GM12873 (cell line): ENCODE measurements at regions not wholly inside any gene's neighbourhood (a gene's known extent, or its start where the extent isn't known, plus 50 kb on each side); places are given as distances from the start of the nearest gene placed in this dataset.

Source experiments
- CTCF ChIP-seq: IDR thresholded peaks from 2 replicates; pipeline ENCODE4 v1.5.1; 2012; ENCODE audit warnings: low read depth, mild to moderate bottlenecking, moderate library complexity, low read length, control low read depth; ENCODE audit not compliant: insufficient read depth; ENCODE audit errors: missing control alignments

GRCh38 chr4:173909294-173909693 lies 374.2 kb downstream of the FBXO8 start:
- no peak for TF ChIP-seq CTCF

GRCh38 chr4:173899813-173900212 lies 369.8 kb upstream of the HAND2 start:
- no peak for TF ChIP-seq CTCF

- TF ChIP-seq CTCF: no peak
Measured at GRCh38 chr4:173891072-173891471, 361.0 kb upstream of the HAND2 start.

- TF ChIP-seq CTCF: no peak
Measured at GRCh38 chr4:173883821-173884220, 353.8 kb upstream of the HAND2 start.

- no peak for TF ChIP-seq CTCF
Measured at GRCh38 chr4:173880897-173881296, 350.9 kb upstream of the HAND2 start.

GRCh38 chr4:173879509-173879908 lies 349.5 kb upstream of the HAND2 start:
- no peak for TF ChIP-seq CTCF

- no peak for TF ChIP-seq CTCF
Measured at GRCh38 chr4:173878701-173879100, 348.7 kb upstream of the HAND2 start.
